Liver (tissue), 8 donors: ENCODE measurements at regions not wholly inside any gene's neighbourhood (a gene's known extent, or its start where the extent isn't known, plus 50 kb on each side); places are given as distances from the start of the nearest gene placed in this dataset.
"Not testable (repeated sequence)": the region's sequence is repeated elsewhere in the genome, so short reads cannot be mapped to it uniquely, and the experiment has no call there.

Experiments
- DNase-seq: peaks from one replicate; pipeline ENCODE4 v3.0.0-alpha.2; 2017; ENCODE audit warnings: low spot score
- H3K27ac ChIP-seq, 2 donors: one replicate each; pipeline ENCODE4 v1.7.0; 2013; ENCODE audit warnings: inconsistent platforms in 2 of 2, low read length in 2 of 2, control low read depth in 1 of 2, low read depth in 1 of 2, mild to moderate bottlenecking in 1 of 2
- H3K27me3 ChIP-seq, 4 donors: one replicate each; pipeline versions ENCODE4 v1.6.1 to v1.7.0; 2013; ENCODE audit warnings: low read length in 3 of 4, inconsistent platforms in 1 of 4, mild to moderate bottlenecking in 1 of 4, moderate library complexity in 1 of 4; ENCODE audit not compliant: control insufficient read depth in 4 of 4, insufficient read depth in 4 of 4
- H3K36me3 ChIP-seq, 4 donors: one replicate each; pipeline versions ENCODE4 v1.6.1 to v1.7.0; 2013; ENCODE audit warnings: low read length in 3 of 4, mild to moderate bottlenecking in 3 of 4, low read depth in 1 of 4, moderate library complexity in 1 of 4; ENCODE audit not compliant: control insufficient read depth in 4 of 4, insufficient read depth in 3 of 4
- H3K4me1 ChIP-seq, 4 donors: one replicate each; pipeline versions ENCODE4 v1.6.1 to v1.7.0; 2013; ENCODE audit warnings: low read length in 3 of 4, mild to moderate bottlenecking in 3 of 4, moderate library complexity in 1 of 4; ENCODE audit not compliant: control insufficient read depth in 4 of 4, insufficient read depth in 4 of 4
- H3K4me3 ChIP-seq, 3 donors: one replicate each; pipeline versions ENCODE4 v1.6.1 to v1.7.0; 2013; ENCODE audit warnings: low read length in 3 of 3, control low read depth in 1 of 3, low read depth in 1 of 3, mild to moderate bottlenecking in 1 of 3
- H3K9ac ChIP-seq, 2 donors: one replicate each; pipeline ENCODE4 v1.7.0; 2013; ENCODE audit warnings: low read length in 2 of 2, mild to moderate bottlenecking in 2 of 2, moderate library complexity in 2 of 2, control low read depth in 1 of 2, low read depth in 1 of 2
- H3K9me3 ChIP-seq, 4 donors: one replicate each; pipeline versions ENCODE4 v1.6.1 to v1.7.0; 2013; ENCODE audit warnings: low read length in 3 of 4; ENCODE audit not compliant: control insufficient read depth in 4 of 4
- FOXA1 ChIP-seq: IDR thresholded peaks from 2 replicates; pipeline ENCODE4 v1.6.1; 2016; ENCODE audit warnings: antibody characterized with exemption
- FOXA2 ChIP-seq: IDR thresholded peaks from 2 replicates; pipeline ENCODE4 v1.6.1; 2016; ENCODE audit warnings: antibody characterized with exemption
- GABPA ChIP-seq, 2 donors: IDR thresholded peaks in 1 of 2; conservative IDR thresholded peaks in 1 of 2; 2 replicates each; pipeline ENCODE4 v1.6.1; 2016; ENCODE audit warnings: antibody characterized with exemption in 2 of 2, mild to moderate bottlenecking in 1 of 2, moderate library complexity in 1 of 2
- HNF4A ChIP-seq, 2 donors: conservative IDR thresholded peaks; 2 replicates each; pipeline ENCODE4 v1.6.1; 2016; ENCODE audit warnings: antibody characterized with exemption in 2 of 2, mild to moderate bottlenecking in 2 of 2
- JUND ChIP-seq, 2 donors: IDR thresholded peaks; 2 replicates each; pipeline ENCODE4 v1.6.1; 2016; ENCODE audit warnings: antibody characterized with exemption in 2 of 2
- RAD21 ChIP-seq, 2 donors: IDR thresholded peaks; 2 replicates each; pipeline ENCODE4 v1.6.1; 2016; ENCODE audit warnings: antibody characterized with exemption in 2 of 2, mild to moderate bottlenecking in 2 of 2
- RXRA ChIP-seq, 2 donors: IDR thresholded peaks; 2 replicates each; pipeline ENCODE4 v1.6.1; 2017 to 2018; ENCODE audit warnings: antibody characterized with exemption in 2 of 2, mild to moderate bottlenecking in 1 of 2
- SP1 ChIP-seq: IDR thresholded peaks from 2 replicates; pipeline ENCODE4 v1.6.1; 2018; ENCODE audit warnings: antibody characterized with exemption, mild to moderate bottlenecking
- TAF1 ChIP-seq: conservative IDR thresholded peaks from 2 replicates; pipeline ENCODE4 v1.6.1; 2016; ENCODE audit warnings: antibody characterized with exemption, mild to moderate bottlenecking
- YY1 ChIP-seq: IDR thresholded peaks from 2 replicates; pipeline ENCODE4 v1.6.1; 2016; ENCODE audit warnings: antibody characterized with exemption, mild to moderate bottlenecking
- WGBS: extraction: QIAGEN DNeasy Blood & Tissue Kit; methylation state at CpG from one replicate; pipeline ENCODE4 v1.1.7; 2013; 5-methylcytosine and 5-hydroxymethylcytosine counted together
- TF ChIP-seq, protein P1 (sequence below): fragments of 150-350 bp; IDR thresholded peaks from 2 replicates; pipeline ENCODE4 v1.5.1; 2017; ENCODE audit warnings: improper control_type of control experiment, low read depth, low read length; ENCODE audit not compliant: missing input control
- TF ChIP-seq, protein P2 (sequence below): IDR thresholded peaks from 2 replicates; pipeline ENCODE4 v1.6.1; 2016; ENCODE audit warnings: antibody characterized with exemption
- TF ChIP-seq, protein P3 (sequence below): IDR thresholded peaks from 2 replicates; pipeline ENCODE4 v1.6.1; 2016; ENCODE audit warnings: antibody characterized with exemption
- TF ChIP-seq, protein P4 (sequence below): IDR thresholded peaks from 2 replicates; pipeline ENCODE4 v1.6.1; 2016; ENCODE audit warnings: antibody characterized with exemption
- donor health status: healthy.
- donor health status: healthy.
- donor health status: healthy.
- donor health status: healthy.
- donor health status: healthy.

DNA sequence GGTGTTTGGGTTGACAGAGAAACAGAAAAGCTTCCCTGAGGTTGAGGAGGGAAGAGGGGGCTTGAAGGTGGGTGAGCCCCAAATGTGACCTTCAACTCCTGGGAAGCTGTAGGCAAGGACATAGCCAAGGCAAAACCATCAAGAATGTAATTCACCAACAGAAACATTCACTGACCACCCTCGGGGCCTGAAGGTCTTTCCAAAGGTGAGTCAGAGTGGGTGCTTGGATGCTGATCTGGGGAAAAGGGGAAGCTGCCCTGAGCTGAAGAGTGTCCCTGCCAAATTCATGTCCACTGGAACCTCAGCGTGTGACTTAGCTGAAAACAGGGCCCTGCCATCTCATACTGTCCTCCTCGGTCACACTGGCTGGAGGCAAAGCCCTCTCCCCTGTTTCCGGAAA, 234.2 kb upstream of the SULF2 start:
- TF ChIP-seq, protein P1, sequence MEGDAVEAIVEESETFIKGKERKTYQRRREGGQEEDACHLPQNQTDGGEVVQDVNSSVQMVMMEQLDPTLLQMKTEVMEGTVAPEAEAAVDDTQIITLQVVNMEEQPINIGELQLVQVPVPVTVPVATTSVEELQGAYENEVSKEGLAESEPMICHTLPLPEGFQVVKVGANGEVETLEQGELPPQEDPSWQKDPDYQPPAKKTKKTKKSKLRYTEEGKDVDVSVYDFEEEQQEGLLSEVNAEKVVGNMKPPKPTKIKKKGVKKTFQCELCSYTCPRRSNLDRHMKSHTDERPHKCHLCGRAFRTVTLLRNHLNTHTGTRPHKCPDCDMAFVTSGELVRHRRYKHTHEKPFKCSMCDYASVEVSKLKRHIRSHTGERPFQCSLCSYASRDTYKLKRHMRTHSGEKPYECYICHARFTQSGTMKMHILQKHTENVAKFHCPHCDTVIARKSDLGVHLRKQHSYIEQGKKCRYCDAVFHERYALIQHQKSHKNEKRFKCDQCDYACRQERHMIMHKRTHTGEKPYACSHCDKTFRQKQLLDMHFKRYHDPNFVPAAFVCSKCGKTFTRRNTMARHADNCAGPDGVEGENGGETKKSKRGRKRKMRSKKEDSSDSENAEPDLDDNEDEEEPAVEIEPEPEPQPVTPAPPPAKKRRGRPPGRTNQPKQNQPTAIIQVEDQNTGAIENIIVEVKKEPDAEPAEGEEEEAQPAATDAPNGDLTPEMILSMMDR = no peak
- TF ChIP-seq, protein P2, sequence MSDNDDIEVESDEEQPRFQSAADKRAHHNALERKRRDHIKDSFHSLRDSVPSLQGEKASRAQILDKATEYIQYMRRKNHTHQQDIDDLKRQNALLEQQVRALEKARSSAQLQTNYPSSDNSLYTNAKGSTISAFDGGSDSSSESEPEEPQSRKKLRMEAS = no peak

DNA sequence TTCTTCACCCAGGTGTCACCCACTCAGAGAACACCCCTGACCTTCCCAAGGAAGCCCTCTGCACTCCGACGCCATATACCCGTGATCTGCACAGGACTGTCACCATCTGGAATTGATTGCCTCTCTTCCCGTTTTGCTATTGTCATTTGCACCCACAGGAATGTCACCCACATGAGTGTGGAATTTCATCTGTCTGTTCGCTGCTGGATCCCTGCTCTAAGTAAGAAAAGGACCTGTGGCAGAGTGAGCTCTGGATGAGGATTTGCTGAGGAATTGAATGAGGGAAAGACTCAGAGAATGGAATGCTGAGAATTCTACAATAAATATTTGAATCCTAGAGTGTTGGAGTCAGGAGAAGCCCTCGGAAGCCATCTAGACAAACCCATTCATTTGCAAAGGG, 233.6 kb upstream of the SULF2 start:
- not testable (repeated sequence) for H3K9ac ChIP-seq, H3K27ac ChIP-seq
- WGBS = 72% methylated on average over 6 of the region's 6 CpGs

More for the DNA sequence above, 234.2 kb upstream of the SULF2 start:
- Histone ChIP-seq H3K4me3 (no peak overlapping the region), H3K27ac (no peak overlapping the region), H3K4me1 (no peaks in the 10 kb centered on the region), H3K36me3 (no peaks in the 10 kb centered on the region), H3K9me3 (peaks cover 0 to 3% (median 0%) of the 10 kb centered on the region in 4 donors), H3K27me3 (peaks cover 0 to 12% (median 0%) of the 10 kb centered on the region in 4 donors), H3K9ac (no peak overlapping the region)
- DNase-seq = no peak
- 79% methylated on average over 4 of the region's 4 CpGs for WGBS

DNA sequence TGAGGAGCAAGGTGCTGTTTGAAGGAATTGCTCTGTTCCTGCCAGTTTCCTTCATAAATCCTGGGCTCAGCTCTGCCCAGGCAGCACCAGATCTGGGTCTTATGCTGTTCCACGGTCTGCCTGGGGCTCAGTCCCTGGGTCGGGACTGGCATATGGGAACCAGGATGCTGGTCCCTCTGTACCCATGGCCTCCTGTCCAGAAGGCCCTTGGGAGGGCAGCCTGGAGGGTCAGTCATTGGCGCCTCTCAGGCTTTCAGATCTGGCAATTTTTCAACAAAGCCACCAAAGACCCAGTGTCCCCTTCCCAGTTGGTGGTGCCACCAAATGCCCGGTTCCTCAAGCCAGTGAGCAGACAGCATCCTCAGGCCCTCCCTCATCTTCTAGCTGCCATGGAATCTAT, 232.7 kb upstream of the SULF2 start:
- H3K27me3 ChIP-seq = peaks cover 0 to 9% (median 0%) of the 10 kb centered on the region in 4 donors
- 66% methylated on average over 4 of the region's 4 CpGs for WGBS
- TF ChIP-seq JUND (IDR thresholded peaks at IDR 0.05) (no peak), YY1 (no peak), SP1 (no peak), HNF4A (conservative IDR thresholded peaks at IDR 0.05) (no peak), TAF1 (no peak), FOXA1 (no peak), GABPA (IDR thresholded peaks at IDR 0.05 in 1 of 2, conservative IDR thresholded peaks at IDR 0.05 in 1 of 2) (no peak), RAD21 (IDR thresholded peaks at IDR 0.05) (no peak), FOXA2 (no peak), RXRA (IDR thresholded peaks at IDR 0.05) (no peak)
- TF ChIP-seq, protein P3, sequence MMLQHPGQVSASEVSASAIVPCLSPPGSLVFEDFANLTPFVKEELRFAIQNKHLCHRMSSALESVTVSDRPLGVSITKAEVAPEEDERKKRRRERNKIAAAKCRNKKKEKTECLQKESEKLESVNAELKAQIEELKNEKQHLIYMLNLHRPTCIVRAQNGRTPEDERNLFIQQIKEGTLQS = no peak
- TF ChIP-seq, protein P4, sequence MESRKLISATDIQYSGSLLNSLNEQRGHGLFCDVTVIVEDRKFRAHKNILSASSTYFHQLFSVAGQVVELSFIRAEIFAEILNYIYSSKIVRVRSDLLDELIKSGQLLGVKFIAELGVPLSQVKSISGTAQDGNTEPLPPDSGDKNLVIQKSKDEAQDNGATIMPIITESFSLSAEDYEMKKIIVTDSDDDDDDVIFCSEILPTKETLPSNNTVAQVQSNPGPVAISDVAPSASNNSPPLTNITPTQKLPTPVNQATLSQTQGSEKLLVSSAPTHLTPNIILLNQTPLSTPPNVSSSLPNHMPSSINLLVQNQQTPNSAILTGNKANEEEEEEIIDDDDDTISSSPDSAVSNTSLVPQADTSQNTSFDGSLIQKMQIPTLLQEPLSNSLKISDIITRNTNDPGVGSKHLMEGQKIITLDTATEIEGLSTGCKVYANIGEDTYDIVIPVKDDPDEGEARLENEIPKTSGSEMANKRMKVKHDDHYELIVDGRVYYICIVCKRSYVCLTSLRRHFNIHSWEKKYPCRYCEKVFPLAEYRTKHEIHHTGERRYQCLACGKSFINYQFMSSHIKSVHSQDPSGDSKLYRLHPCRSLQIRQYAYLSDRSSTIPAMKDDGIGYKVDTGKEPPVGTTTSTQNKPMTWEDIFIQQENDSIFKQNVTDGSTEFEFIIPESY = no peak
- TF ChIP-seq, protein P1 = no peak
- peaks cover 0 to 3% (median under 1%) of the 10 kb centered on the region in 4 donors for H3K9me3 ChIP-seq
- H3K36me3 ChIP-seq = no peaks in the 10 kb centered on the region
- H3K27ac ChIP-seq = no peak overlapping the region
- no peaks in the 10 kb centered on the region for H3K4me1 ChIP-seq
- no peak for DNase-seq
- H3K9ac ChIP-seq = no peak overlapping the region
- no peak overlapping the region for H3K4me3 ChIP-seq

More for the DNA sequence above, 233.6 kb upstream of the SULF2 start:
- H3K9me3 ChIP-seq, H3K4me1 ChIP-seq, H3K4me3 ChIP-seq, H3K36me3 ChIP-seq, DNase-seq, H3K27me3 ChIP-seq: not testable (repeated sequence)
